NCI-H1417 treated with DMSO at 0.1 percent for 48 hours (cell line): ENCODE measurements at regions not wholly inside any gene's neighbourhood (a gene's known extent, or its start where the extent isn't known, plus 50 kb on each side); places are given as distances from the start of the nearest gene placed in this dataset.
"Not testable (repeated sequence)": the region's sequence is repeated elsewhere in the genome, so short reads cannot be mapped to it uniquely, and the experiment has no call there.

Experiments
- DNase-seq: peaks from one replicate; lab custom pipeline; 2025; lab: John Stamatoyannopoulos, UW

GRCh38 chr2:176766005-176766404, 446.6 kb upstream of the HNRNPA3 start:
- DNase-seq, result no peak

- no peak for DNase-seq
Observed at GRCh38 chr2:176768185-176768584, 444.4 kb upstream of the HNRNPA3 start.

- no peak for DNase-seq
Observed at GRCh38 chr2:176769021-176769420, 443.6 kb upstream of the HNRNPA3 start.

- no peak for DNase-seq
Observed at GRCh38 chr2:176769499-176770370, 442.9 kb upstream of the HNRNPA3 start.

- DNase-seq, result no peak
Observed at GRCh38 chr2:176772816-176773215, 439.8 kb upstream of the HNRNPA3 start.

- no peak for DNase-seq
Observed at GRCh38 chr2:176774766-176775451, 437.7 kb upstream of the HNRNPA3 start.

- DNase-seq, result no peak
Observed at GRCh38 chr2:176777262-176777661, 435.3 kb upstream of the HNRNPA3 start.

- DNase-seq, result no peak
Observed at GRCh38 chr2:176779917-176780316, 432.7 kb upstream of the HNRNPA3 start.

GRCh38 chr2:176780348-176780747, 432.2 kb upstream of the HNRNPA3 start:
- no peak for DNase-seq

GRCh38 chr2:176781570-176782217, 430.9 kb upstream of the HNRNPA3 start:
- no peak for DNase-seq

- DNase-seq, result no peak
Observed at GRCh38 chr2:176784633-176785200, 427.9 kb upstream of the HNRNPA3 start.

- no peak for DNase-seq
Observed at GRCh38 chr2:176789751-176790150, 422.8 kb upstream of the HNRNPA3 start.

GRCh38 chr2:176790468-176790867, 422.1 kb upstream of the HNRNPA3 start:
- DNase-seq, result no peak

GRCh38 chr2:176793792-176794191, 418.8 kb upstream of the HNRNPA3 start:
- DNase-seq, result no peak

- no peak for DNase-seq
Observed at GRCh38 chr2:176794392-176794791, 418.2 kb upstream of the HNRNPA3 start.

GRCh38 chr2:176795823-176796222, 416.8 kb upstream of the HNRNPA3 start:
- no peak for DNase-seq

- DNase-seq, result not testable (repeated sequence)
Observed at GRCh38 chr2:176796677-176797076, 415.9 kb upstream of the HNRNPA3 start.

GRCh38 chr2:176804392-176804791, 408.2 kb upstream of the HNRNPA3 start:
- DNase-seq, result no peak

- DNase-seq, result no peak
Observed at GRCh38 chr2:176805345-176805744, 407.2 kb upstream of the HNRNPA3 start.

GRCh38 chr2:176812246-176812775, 400.3 kb upstream of the HNRNPA3 start:
- no peak for DNase-seq

GRCh38 chr2:176813156-176813555, 399.4 kb upstream of the HNRNPA3 start:
- DNase-seq, result no peak

GRCh38 chr2:176813621-176814049, 399.0 kb upstream of the HNRNPA3 start:
- DNase-seq, result no peak
